ENCODE measurements at regions not wholly inside any gene's neighbourhood (a gene's known extent, or its start where the extent isn't known, plus 50 kb on each side); places are given as distances from the start of the nearest gene placed in this dataset.

DNA sequence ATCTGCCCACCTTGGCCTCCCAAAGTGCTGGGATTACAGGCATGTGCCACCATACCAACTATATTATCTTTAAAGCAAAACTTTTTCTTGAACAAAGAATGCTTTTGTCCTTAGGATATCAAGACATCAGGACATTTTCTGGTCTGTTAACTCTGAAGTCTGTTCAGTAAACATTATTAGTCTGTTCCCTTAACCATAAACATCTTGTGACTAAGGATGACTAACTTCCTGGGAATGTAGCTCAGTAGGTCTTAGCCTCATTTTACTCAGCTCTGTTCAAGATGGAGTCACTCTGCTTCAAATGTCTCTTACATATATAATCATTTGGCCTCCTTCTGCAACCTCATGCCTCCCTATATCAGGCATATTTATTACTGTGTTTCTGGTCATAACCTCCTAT is 122.9 kb downstream of the UBE2NL start (continued):
- TF ChIP-seq, protein P1, sequence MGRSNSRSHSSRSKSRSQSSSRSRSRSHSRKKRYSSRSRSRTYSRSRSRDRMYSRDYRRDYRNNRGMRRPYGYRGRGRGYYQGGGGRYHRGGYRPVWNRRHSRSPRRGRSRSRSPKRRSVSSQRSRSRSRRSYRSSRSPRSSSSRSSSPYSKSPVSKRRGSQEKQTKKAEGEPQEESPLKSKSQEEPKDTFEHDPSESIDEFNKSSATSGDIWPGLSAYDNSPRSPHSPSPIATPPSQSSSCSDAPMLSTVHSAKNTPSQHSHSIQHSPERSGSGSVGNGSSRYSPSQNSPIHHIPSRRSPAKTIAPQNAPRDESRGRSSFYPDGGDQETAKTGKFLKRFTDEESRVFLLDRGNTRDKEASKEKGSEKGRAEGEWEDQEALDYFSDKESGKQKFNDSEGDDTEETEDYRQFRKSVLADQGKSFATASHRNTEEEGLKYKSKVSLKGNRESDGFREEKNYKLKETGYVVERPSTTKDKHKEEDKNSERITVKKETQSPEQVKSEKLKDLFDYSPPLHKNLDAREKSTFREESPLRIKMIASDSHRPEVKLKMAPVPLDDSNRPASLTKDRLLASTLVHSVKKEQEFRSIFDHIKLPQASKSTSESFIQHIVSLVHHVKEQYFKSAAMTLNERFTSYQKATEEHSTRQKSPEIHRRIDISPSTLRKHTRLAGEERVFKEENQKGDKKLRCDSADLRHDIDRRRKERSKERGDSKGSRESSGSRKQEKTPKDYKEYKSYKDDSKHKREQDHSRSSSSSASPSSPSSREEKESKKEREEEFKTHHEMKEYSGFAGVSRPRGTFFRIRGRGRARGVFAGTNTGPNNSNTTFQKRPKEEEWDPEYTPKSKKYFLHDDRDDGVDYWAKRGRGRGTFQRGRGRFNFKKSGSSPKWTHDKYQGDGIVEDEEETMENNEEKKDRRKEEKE (IDR thresholded peaks at IDR 0.05; ENCODE audit: borderline replicate concordance in 1 of 2, control insufficient read depth in 1 of 2, low read depth in 2 of 2, low read length in 1 of 2), result no peak
- TF ChIP-seq ELF1 (tag; IDR thresholded peaks at IDR 0.05), result no peak

DNA sequence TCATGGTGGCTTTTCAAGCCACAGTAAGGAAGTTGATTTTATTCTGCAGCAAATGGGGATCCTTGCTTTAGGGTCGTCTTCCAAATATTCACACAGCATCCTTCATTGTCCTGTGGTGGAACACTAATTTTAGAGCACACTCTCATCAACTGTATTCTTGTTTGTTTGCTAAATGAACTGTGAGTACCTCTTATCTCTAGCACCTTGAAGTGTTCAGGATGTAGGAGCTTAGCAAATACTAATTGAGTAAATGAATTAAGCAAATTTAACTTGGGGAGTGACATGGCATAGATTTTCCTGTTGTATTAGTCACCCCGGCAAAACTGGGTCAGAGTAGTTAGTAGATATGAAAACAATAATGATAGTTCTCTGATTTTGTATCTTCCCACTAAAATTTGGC is 156.9 kb downstream of the UBE2NL start:
- Histone ChIP-seq H2AFZ (ENCODE audit: low read depth, low read length) (no peak overlapping the region), H3K9ac (ENCODE audit: insufficient read depth in 1 of 2, low read depth in 2 of 2, low read length in 2 of 2) (no peak overlapping the region), H3K27me3 (ENCODE audit: control insufficient read depth in 2 of 2, insufficient read depth in 2 of 2, low read length in 2 of 2) (no peaks in the 10 kb centered on the region), H3K4me2 (ENCODE audit: insufficient read depth, low read length) (no peak overlapping the region), H3K36me3 (ENCODE audit: control insufficient read depth, insufficient read depth, low read length) (no peaks in the 10 kb centered on the region), H3K9me3 (replicated peaks; ENCODE audit: control insufficient read depth, insufficient read depth, low read depth, low read length) (no peaks in the 10 kb centered on the region), H3K27ac (ENCODE audit: extremely low read depth, low read depth, low read length) (no peak overlapping the region), H3K4me1 (replicated peaks in 1 of 2; ENCODE audit: control insufficient read depth in 2 of 2, insufficient read depth in 2 of 2, low read length in 2 of 2) (no peaks in the 10 kb centered on the region), H3K4me3 (no peak overlapping the region), H4K20me1 (replicated peaks; ENCODE audit: control insufficient read depth, insufficient read depth, low read length) (no peaks in the 10 kb centered on the region), H3K79me2 (ENCODE audit: control insufficient read depth, insufficient read depth, low read length) (no peaks in the 10 kb centered on the region), H3K9me1 (ENCODE audit: control insufficient read depth, insufficient read depth, low read length) (no peaks in the 10 kb centered on the region)
- in situ Hi-C loops (cut with MboI), result no loop called here
- ChIA-PET POLR2A (no interaction called here), CTCF (ENCODE audit: low intra/inter-chr PET ratio) (no interaction called here)
- WGBS (ENCODE audit: insufficient coverage, low coverage, missing lambda C conversion rate), result 0% methylated on average over 2 of the region's 2 CpGs
- TF ChIP-seq KDM2B (CRISPR knock-in tag; IDR thresholded peaks at IDR 0.05) (no peak), RFX1 (IDR thresholded peaks at IDR 0.05) (no peak), SIN3A (IDR thresholded peaks at IDR 0.05; ENCODE audit: borderline replicate concordance in 2 of 2, control insufficient read depth in 1 of 2, low read depth in 2 of 2, low read length in 2 of 2) (no peak), ZZZ3 (IDR thresholded peaks at IDR 0.05) (no peak), SIRT6 (IDR thresholded peaks at IDR 0.05; ENCODE audit: low read depth, low read length) (no peak), ZNF830 (CRISPR knock-in tag; IDR thresholded peaks at IDR 0.05) (no peak), SIN3B (IDR thresholded peaks at IDR 0.05; ENCODE audit: low read depth) (no peak)
- TF ChIP-seq, protein P2, sequence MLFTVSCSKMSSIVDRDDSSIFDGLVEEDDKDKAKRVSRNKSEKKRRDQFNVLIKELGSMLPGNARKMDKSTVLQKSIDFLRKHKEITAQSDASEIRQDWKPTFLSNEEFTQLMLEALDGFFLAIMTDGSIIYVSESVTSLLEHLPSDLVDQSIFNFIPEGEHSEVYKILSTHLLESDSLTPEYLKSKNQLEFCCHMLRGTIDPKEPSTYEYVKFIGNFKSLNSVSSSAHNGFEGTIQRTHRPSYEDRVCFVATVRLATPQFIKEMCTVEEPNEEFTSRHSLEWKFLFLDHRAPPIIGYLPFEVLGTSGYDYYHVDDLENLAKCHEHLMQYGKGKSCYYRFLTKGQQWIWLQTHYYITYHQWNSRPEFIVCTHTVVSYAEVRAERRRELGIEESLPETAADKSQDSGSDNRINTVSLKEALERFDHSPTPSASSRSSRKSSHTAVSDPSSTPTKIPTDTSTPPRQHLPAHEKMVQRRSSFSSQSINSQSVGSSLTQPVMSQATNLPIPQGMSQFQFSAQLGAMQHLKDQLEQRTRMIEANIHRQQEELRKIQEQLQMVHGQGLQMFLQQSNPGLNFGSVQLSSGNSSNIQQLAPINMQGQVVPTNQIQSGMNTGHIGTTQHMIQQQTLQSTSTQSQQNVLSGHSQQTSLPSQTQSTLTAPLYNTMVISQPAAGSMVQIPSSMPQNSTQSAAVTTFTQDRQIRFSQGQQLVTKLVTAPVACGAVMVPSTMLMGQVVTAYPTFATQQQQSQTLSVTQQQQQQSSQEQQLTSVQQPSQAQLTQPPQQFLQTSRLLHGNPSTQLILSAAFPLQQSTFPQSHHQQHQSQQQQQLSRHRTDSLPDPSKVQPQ (CRISPR knock-in tag; IDR thresholded peaks at IDR 0.05; ENCODE audit: borderline replicate concordance), result no peak
- FAIRE-seq (no peak), DNase-seq (ENCODE audit: extremely low read depth in 1 of 4, low spot score in 3 of 4) (no peak), ATAC-seq (no peak)
- BruUV-seq (replicated peaks), result no TSS peak
- intact Hi-C loops (cut with micrococcal nuclease), result no loop called here
